HepG2 (cell line): ENCODE measurements at regions not wholly inside any gene's neighbourhood (a gene's known extent, or its start where the extent isn't known, plus 50 kb on each side); places are given as distances from the start of the nearest gene placed in this dataset.

Experiments
- ATAC-seq: fragments of 200-7000 bp; cut with Tn5 transposase; 3 replicates; pipeline ENCODE4 v1.9.1; 2020; ENCODE audit warnings: mild to moderate bottlenecking, moderate library complexity
- BruUV-seq: library from RNA; stranded (reverse); fragments of 400-500 nt; replicated peaks from 2 replicates; lab custom pipeline; 2021; lab: Mats Ljungman, UMichigan
- CTCF ChIA-PET: fragments of 300-600 bp; formaldehyde crosslinking; extraction: SDS; loops from one replicate; lab custom pipeline; 2021; ENCODE audit warnings: low total read pairs, inconsistent platforms, low intra/inter-chr PET ratio; lab: Yijun Ruan, JAX
- POLR2A ChIA-PET: fragments of 350-600 bp; sonication (Branson Sonifier 250); formaldehyde crosslinking; loops from one replicate; lab custom pipeline; 2020; ENCODE audit warnings: antibody characterized with exemption, inconsistent platforms; lab: Yijun Ruan, JAX
- DNase-seq: peaks from one replicate; pipeline ENCODE4 v3.0.0-alpha.2; 2015; ENCODE audit warnings: low spot score
- FAIRE-seq: peaks from 3 replicates; lab custom pipeline; 2011; peaks lifted over from hg19 to GRCh38; lab: Jason Lieb, UNC
- H2AFZ ChIP-seq: one replicate; pipeline ENCODE4 v1.6.1; 2011; ENCODE audit warnings: low read length, inconsistent platforms
- H3K27ac ChIP-seq: fragments of 300-600 bp; 3 replicates; pipeline ENCODE4 v1.8.0; 2011; ENCODE audit warnings: mixed run types, mild to moderate bottlenecking, mixed read lengths, low read length, inconsistent platforms; ENCODE audit not compliant: insufficient read depth; ENCODE audit errors: extremely low read length
- H3K27me3 ChIP-seq, 2 experiments: fragments of 200-600 bp in 1 of 2; 2 replicates in 1 of 2; 3 replicates in 1 of 2; pipeline versions ENCODE4 v1.6.0 to v1.8.0; 2011; ENCODE audit warnings: low read length in 2 of 2, mild to moderate bottlenecking in 2 of 2, moderate library complexity in 2 of 2, inconsistent platforms in 1 of 2; ENCODE audit not compliant: insufficient read depth in 2 of 2, control insufficient read depth in 1 of 2
- H3K36me3 ChIP-seq, 2 experiments: fragments of 200-600 bp in 1 of 2; replicated peaks in 1 of 2; 2 replicates in 1 of 2; 3 replicates in 1 of 2; pipeline versions ENCODE4 v1.5.1 to v1.8.0; 2011; ENCODE audit warnings: low read length in 2 of 2, inconsistent platforms in 1 of 2; ENCODE audit not compliant: insufficient read depth in 2 of 2, control insufficient read depth in 1 of 2
- H3K4me1 ChIP-seq: 2 replicates; pipeline ENCODE4 v1.5.1; 2012; ENCODE audit warnings: low read length, inconsistent platforms; ENCODE audit not compliant: insufficient read depth
- H3K4me2 ChIP-seq: 2 replicates; pipeline ENCODE4 v1.6.0; 2011; ENCODE audit warnings: low read depth, low read length, inconsistent platforms
- H3K4me3 ChIP-seq, 3 experiments: fragments of 200-600 bp in 1 of 3; sonication (generic), shearing (Covaris generic) in 1 of 3; replicated peaks in 1 of 3; 2 replicates each; pipeline ENCODE4 v1.5.1; 2011 to 2016; ENCODE audit warnings: low read length in 3 of 3, inconsistent platforms in 2 of 3, low read depth in 2 of 3, mild to moderate bottlenecking in 2 of 3, control low read depth in 1 of 3, mixed read lengths in 1 of 3; ENCODE audit not compliant: insufficient read depth in 1 of 3
- H3K79me2 ChIP-seq: one replicate; pipeline ENCODE4 v1.6.1; 2011; ENCODE audit warnings: low read length, inconsistent platforms; ENCODE audit not compliant: insufficient read depth
- H3K9ac ChIP-seq: 2 replicates; pipeline ENCODE4 v1.6.0; 2011; ENCODE audit warnings: mild to moderate bottlenecking, low read depth, low read length, inconsistent platforms; ENCODE audit not compliant: insufficient read depth
- H3K9me3 ChIP-seq: 2 replicates; pipeline ENCODE4 v1.5.1; 2012; ENCODE audit warnings: mild to moderate bottlenecking, low read length
- H4K20me1 ChIP-seq: 2 replicates; pipeline ENCODE4 v1.6.0; 2011; ENCODE audit warnings: inconsistent platforms, mild to moderate bottlenecking, low read length, moderate library complexity; ENCODE audit not compliant: insufficient read depth
- ELF1 ChIP-seq: sonication (generic); formaldehyde crosslinking; IDR thresholded peaks from 2 replicates; pipeline ENCODE4 v1.4.0; 2020; ENCODE audit warnings: missing genetic modification reagents
- WIZ ChIP-seq: sonication (generic); formaldehyde crosslinking; IDR thresholded peaks from 2 replicates; pipeline ENCODE4 v1.5.1; 2020; ENCODE audit warnings: mild to moderate bottlenecking, missing genetic modification reagents
- ZNF589 ChIP-seq: sonication (generic); formaldehyde crosslinking; conservative IDR thresholded peaks from 2 replicates; pipeline ENCODE4 v1.8.0; 2022; ENCODE audit warnings: mild to moderate bottlenecking, moderate library complexity, missing genetic modification reagents
- WGBS: methylation state at CpG from one replicate; pipeline ENCODE4 v1.1.6; 2017; ENCODE audit warnings: low lambda C conversion rate; 5-methylcytosine and 5-hydroxymethylcytosine counted together
- in situ Hi-C: cut with HindIII; loops from 2 replicates; pipeline ENCODE4 v1.10.0; 2017; ENCODE audit warnings: low pct_unique_long_range_greater_than_20kb; ENCODE audit not compliant: extremely low pct_ligation_motif_present
- intact Hi-C: fragments of 100-400 bp; cut with micrococcal nuclease; formaldehyde crosslinking; loops from one replicate; pipeline ENCODE4 v1.10.0; 2022; ENCODE audit not compliant: unreplicated experiment
- TF ChIP-seq, protein P1 (sequence below): IDR thresholded peaks from 2 replicates; pipeline ENCODE4 v1.6.1; 2012; ENCODE audit warnings: low read length, improper control_type of control experiment
- TF ChIP-seq, protein P2 (sequence below), 2 experiments: fragments of 450-650 bp in 1 of 2; sonication (generic) in 1 of 2; formaldehyde crosslinking in 1 of 2; IDR thresholded peaks; 2 replicates each; pipeline versions ENCODE4 v1.6.1 to v1.8.0; 2016 to 2022; ENCODE audit warnings: antibody characterized with exemption in 1 of 2, mild to moderate bottlenecking in 1 of 2, missing genetic modification reagents in 1 of 2
- TF ChIP-seq, protein P3 (sequence below): sonication (generic); formaldehyde crosslinking; conservative IDR thresholded peaks from 2 replicates; pipeline ENCODE4 v1.8.0; 2022; ENCODE audit warnings: low read depth, missing genetic modification reagents
- TF ChIP-seq, protein P4 (sequence below): sonication (generic); formaldehyde crosslinking; IDR thresholded peaks from 2 replicates; pipeline ENCODE4 v1.5.0; 2020; ENCODE audit warnings: mild to moderate bottlenecking, missing genetic modification reagents

DNA sequence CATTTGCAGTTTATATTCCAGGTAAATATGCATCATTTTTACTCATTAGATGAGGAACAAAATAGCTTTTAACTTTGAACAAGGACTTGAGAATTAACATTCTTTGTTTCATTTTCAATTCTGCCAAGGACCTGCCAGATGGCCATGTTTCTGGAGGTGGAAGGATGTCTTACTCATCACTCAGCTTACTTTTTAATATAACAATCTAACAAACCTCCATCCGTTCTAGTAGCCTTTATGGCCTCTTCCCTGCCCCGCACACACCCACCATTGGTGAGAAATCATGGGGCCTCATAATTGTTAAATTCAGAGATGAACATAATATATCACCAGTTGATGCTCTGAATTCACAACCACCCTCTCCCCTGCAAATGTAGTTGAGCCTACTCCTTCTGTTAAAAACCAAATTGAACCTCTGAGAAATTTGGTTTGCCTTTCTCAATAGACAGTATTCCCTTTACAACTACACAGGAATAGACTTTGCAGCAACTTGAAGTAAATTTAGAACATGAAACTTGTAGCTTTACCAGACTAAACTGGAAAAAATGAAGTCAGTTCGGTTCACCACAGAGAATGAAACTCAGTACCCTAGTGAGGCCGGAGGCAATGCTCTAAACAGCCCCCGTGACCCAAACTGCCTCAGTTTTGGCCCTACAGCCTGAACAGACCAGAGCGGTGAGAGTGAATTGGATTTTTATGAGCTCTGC is 50.1 kb upstream of the ACSL4 start:
- BruUV-seq: no TSS peak
- Histone ChIP-seq H3K4me1 (peaks cover 22% of the 10 kb centered on the region), H3K4me2 (no peak overlapping the region), H4K20me1 (no peaks in the 10 kb centered on the region), H3K4me3 (no peak overlapping the region), H3K9ac (no peak overlapping the region), H3K27ac (peak overlapping the region; percentile 38), H3K9me3 (no peaks in the 10 kb centered on the region), H3K27me3 (no peaks in the 10 kb centered on the region), H3K79me2 (no peaks in the 10 kb centered on the region), H2AFZ (no peak overlapping the region), H3K36me3 (no peaks in the 10 kb centered on the region)
- intact Hi-C loops: no loop called here
- 94% methylated on average over 4 of the region's 6 CpGs for WGBS
- in situ Hi-C loops: no loop called here
- CTCF ChIA-PET: no interaction called here
- DNase-seq (no peak), ATAC-seq (no peak), FAIRE-seq (no peak)
- POLR2A ChIA-PET: interaction anchor here (1.1 kb wide), 1 partner anchor 48 kb away, joined by 4 read pairs; no protein-coding TSS in a partner anchor
- TF ChIP-seq, protein P1, sequence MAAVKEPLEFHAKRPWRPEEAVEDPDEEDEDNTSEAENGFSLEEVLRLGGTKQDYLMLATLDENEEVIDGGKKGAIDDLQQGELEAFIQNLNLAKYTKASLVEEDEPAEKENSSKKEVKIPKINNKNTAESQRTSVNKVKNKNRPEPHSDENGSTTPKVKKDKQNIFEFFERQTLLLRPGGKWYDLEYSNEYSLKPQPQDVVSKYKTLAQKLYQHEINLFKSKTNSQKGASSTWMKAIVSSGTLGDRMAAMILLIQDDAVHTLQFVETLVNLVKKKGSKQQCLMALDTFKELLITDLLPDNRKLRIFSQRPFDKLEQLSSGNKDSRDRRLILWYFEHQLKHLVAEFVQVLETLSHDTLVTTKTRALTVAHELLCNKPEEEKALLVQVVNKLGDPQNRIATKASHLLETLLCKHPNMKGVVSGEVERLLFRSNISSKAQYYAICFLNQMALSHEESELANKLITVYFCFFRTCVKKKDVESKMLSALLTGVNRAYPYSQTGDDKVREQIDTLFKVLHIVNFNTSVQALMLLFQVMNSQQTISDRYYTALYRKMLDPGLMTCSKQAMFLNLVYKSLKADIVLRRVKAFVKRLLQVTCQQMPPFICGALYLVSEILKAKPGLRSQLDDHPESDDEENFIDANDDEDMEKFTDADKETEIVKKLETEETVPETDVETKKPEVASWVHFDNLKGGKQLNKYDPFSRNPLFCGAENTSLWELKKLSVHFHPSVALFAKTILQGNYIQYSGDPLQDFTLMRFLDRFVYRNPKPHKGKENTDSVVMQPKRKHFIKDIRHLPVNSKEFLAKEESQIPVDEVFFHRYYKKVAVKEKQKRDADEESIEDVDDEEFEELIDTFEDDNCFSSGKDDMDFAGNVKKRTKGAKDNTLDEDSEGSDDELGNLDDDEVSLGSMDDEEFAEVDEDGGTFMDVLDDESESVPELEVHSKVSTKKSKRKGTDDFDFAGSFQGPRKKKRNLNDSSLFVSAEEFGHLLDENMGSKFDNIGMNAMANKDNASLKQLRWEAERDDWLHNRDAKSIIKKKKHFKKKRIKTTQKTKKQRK: no peak
- TF ChIP-seq, protein P2, sequence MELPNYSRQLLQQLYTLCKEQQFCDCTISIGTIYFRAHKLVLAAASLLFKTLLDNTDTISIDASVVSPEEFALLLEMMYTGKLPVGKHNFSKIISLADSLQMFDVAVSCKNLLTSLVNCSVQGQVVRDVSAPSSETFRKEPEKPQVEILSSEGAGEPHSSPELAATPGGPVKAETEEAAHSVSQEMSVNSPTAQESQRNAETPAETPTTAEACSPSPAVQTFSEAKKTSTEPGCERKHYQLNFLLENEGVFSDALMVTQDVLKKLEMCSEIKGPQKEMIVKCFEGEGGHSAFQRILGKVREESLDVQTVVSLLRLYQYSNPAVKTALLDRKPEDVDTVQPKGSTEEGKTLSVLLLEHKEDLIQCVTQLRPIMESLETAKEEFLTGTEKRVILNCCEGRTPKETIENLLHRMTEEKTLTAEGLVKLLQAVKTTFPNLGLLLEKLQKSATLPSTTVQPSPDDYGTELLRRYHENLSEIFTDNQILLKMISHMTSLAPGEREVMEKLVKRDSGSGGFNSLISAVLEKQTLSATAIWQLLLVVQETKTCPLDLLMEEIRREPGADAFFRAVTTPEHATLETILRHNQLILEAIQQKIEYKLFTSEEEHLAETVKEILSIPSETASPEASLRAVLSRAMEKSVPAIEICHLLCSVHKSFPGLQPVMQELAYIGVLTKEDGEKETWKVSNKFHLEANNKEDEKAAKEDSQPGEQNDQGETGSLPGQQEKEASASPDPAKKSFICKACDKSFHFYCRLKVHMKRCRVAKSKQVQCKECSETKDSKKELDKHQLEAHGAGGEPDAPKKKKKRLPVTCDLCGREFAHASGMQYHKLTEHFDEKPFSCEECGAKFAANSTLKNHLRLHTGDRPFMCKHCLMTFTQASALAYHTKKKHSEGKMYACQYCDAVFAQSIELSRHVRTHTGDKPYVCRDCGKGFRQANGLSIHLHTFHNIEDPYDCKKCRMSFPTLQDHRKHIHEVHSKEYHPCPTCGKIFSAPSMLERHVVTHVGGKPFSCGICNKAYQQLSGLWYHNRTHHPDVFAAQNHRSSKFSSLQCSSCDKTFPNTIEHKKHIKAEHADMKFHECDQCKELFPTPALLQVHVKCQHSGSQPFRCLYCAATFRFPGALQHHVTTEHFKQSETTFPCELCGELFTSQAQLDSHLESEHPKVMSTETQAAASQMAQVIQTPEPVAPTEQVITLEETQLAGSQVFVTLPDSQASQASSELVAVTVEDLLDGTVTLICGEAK (IDR thresholded peaks at IDR 0.05): no peak
- TF ChIP-seq, protein P2 (CRISPR knock-in tag; IDR thresholded peaks at IDR 0.05): no peak
- no peak for TF ChIP-seq ZNF589 (CRISPR knock-in tag)
- TF ChIP-seq ELF1 (CRISPR knock-in tag): no peak
- TF ChIP-seq, protein P3, sequence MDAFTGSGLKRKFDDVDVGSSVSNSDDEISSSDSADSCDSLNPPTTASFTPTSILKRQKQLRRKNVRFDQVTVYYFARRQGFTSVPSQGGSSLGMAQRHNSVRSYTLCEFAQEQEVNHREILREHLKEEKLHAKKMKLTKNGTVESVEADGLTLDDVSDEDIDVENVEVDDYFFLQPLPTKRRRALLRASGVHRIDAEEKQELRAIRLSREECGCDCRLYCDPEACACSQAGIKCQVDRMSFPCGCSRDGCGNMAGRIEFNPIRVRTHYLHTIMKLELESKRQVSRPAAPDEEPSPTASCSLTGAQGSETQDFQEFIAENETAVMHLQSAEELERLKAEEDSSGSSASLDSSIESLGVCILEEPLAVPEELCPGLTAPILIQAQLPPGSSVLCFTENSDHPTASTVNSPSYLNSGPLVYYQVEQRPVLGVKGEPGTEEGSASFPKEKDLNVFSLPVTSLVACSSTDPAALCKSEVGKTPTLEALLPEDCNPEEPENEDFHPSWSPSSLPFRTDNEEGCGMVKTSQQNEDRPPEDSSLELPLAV (CRISPR knock-in tag): no peak
- TF ChIP-seq, protein P4, sequence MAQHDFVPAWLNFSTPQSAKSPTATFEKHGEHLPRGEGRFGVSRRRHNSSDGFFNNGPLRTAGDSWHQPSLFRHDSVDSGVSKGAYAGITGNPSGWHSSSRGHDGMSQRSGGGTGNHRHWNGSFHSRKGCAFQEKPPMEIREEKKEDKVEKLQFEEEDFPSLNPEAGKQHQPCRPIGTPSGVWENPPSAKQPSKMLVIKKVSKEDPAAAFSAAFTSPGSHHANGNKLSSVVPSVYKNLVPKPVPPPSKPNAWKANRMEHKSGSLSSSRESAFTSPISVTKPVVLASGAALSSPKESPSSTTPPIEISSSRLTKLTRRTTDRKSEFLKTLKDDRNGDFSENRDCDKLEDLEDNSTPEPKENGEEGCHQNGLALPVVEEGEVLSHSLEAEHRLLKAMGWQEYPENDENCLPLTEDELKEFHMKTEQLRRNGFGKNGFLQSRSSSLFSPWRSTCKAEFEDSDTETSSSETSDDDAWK (CRISPR knock-in tag): no peak
- no peak for TF ChIP-seq WIZ (CRISPR knock-in tag)
